ENCODE measurements at regions not wholly inside any gene's neighbourhood (a gene's known extent, or its start where the extent isn't known, plus 50 kb on each side); places are given as distances from the start of the nearest gene placed in this dataset.

GRCh38 chr3:159146856-159147435 lies 345.1 kb downstream of the MFSD1 start:
- no TSS peak for BruUV-seq (replicated peaks)
- intact Hi-C loops (cut with micrococcal nuclease): no loop called here
- H3K27me3 ChIP-seq (ENCODE audit: control insufficient read depth in 2 of 2, insufficient read depth in 2 of 2, low read length in 2 of 2): no peaks in the 10 kb centered on the region
- DNase-seq (ENCODE audit: extremely low read depth in 1 of 4, low spot score in 3 of 4): no peak
- ChIA-PET POLR2A (no interaction called here), CTCF (ENCODE audit: low intra/inter-chr PET ratio) (no interaction called here)
- H3K4me2 ChIP-seq (ENCODE audit: insufficient read depth, low read length): no peak overlapping the region
- H4K20me1 ChIP-seq (replicated peaks; ENCODE audit: control insufficient read depth, insufficient read depth, low read length): no peaks in the 10 kb centered on the region
- ATAC-seq: no peak
- no peaks in the 10 kb centered on the region for H3K4me1 ChIP-seq (replicated peaks in 1 of 2; ENCODE audit: control insufficient read depth in 2 of 2, insufficient read depth in 2 of 2, low read length in 2 of 2)
- H3K36me3 ChIP-seq (ENCODE audit: control insufficient read depth, insufficient read depth, low read length): no peaks in the 10 kb centered on the region
- no peaks in the 10 kb centered on the region for H3K9me1 ChIP-seq (ENCODE audit: control insufficient read depth, insufficient read depth, low read length)
- no peaks in the 10 kb centered on the region for H3K79me2 ChIP-seq (ENCODE audit: control insufficient read depth, insufficient read depth, low read length)
- H3K27ac ChIP-seq (ENCODE audit: extremely low read depth, low read depth, low read length): no peak overlapping the region
- no peak for TF ChIP-seq CREB3L1 (IDR thresholded peaks at IDR 0.05; ENCODE audit: borderline replicate concordance, low read depth)
- no peak for TF ChIP-seq JUN (IDR thresholded peaks at IDR 0.05; ENCODE audit: borderline replicate concordance, low read depth, low read length)
- TF ChIP-seq JUN (CRISPR knock-in tag; IDR thresholded peaks at IDR 0.05; ENCODE audit: borderline replicate concordance): no peak
- TF ChIP-seq NR1H2 (CRISPR knock-in tag; IDR thresholded peaks at IDR 0.05): no peak
- TF ChIP-seq XRCC3 (IDR thresholded peaks at IDR 0.05): no peak
- TF ChIP-seq ZKSCAN1 (IDR thresholded peaks at IDR 0.05; ENCODE audit: low read depth, low read length): no peak
- TF ChIP-seq SRF (CRISPR knock-in tag; IDR thresholded peaks at IDR 0.05): no peak
- no peak for TF ChIP-seq TCFL5 (CRISPR knock-in tag; conservative IDR thresholded peaks at IDR 0.05)
- no peak for TF ChIP-seq PURB (CRISPR knock-in tag; IDR thresholded peaks at IDR 0.05; ENCODE audit: low read depth)
- TF ChIP-seq CREBBP (IDR thresholded peaks at IDR 0.05; ENCODE audit: low read depth, low read length): no peak
- TF ChIP-seq C11orf30 (IDR thresholded peaks at IDR 0.05; ENCODE audit: low read depth): no peak
- TF ChIP-seq CTBP1 (IDR thresholded peaks at IDR 0.05; ENCODE audit: borderline replicate concordance): no peak
- no peak for TF ChIP-seq MTA1 (IDR thresholded peaks at IDR 0.05; ENCODE audit: borderline replicate concordance)
- no peak for TF ChIP-seq LEF1 (IDR thresholded peaks at IDR 0.05)
- TF ChIP-seq NONO (IDR thresholded peaks at IDR 0.05; ENCODE audit: low read depth in 2 of 2, low read length in 1 of 2): no peak
- TF ChIP-seq HIVEP1 (CRISPR knock-in tag; IDR thresholded peaks at IDR 0.05): no peak
- no peak overlapping the region for H3K4me3 ChIP-seq
- no peak for FAIRE-seq
- no peaks in the 10 kb centered on the region for H3K9me3 ChIP-seq (replicated peaks; ENCODE audit: control insufficient read depth, insufficient read depth, low read depth, low read length)
- 0% methylated on average over 4 of the region's 4 CpGs for WGBS (ENCODE audit: insufficient coverage, low coverage, missing lambda C conversion rate)
- H2AFZ ChIP-seq (ENCODE audit: low read depth, low read length): no peak overlapping the region
- in situ Hi-C loops (cut with MboI): no loop called here
- no peak overlapping the region for H3K9ac ChIP-seq (ENCODE audit: insufficient read depth in 1 of 2, low read depth in 2 of 2, low read length in 2 of 2)
